ENCODE measurements at regions not wholly inside any gene's neighbourhood (a gene's known extent, or its start where the extent isn't known, plus 50 kb on each side); places are given as distances from the start of the nearest gene placed in this dataset.

DNA sequence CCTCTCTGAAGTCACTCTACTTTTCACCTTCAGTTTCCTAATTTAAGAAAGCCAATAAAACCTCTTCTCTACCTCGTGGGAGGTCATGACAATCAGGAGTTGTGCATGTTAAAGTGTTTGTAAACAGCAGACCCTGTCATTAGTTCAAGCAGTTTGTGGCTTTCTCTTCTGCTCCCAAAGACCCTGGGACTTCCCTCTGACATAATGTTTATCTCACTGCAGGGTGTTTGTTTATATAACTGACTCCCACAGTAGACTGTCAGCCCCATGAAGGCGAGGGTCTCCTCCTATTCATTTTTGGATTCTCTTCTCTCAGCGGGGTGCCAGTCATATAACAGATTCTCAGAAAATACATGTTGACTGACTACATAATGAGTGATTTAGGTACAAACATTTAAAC lies 360.0 kb upstream of the ZNF462 start:
- TF ChIP-seq, protein P1, sequence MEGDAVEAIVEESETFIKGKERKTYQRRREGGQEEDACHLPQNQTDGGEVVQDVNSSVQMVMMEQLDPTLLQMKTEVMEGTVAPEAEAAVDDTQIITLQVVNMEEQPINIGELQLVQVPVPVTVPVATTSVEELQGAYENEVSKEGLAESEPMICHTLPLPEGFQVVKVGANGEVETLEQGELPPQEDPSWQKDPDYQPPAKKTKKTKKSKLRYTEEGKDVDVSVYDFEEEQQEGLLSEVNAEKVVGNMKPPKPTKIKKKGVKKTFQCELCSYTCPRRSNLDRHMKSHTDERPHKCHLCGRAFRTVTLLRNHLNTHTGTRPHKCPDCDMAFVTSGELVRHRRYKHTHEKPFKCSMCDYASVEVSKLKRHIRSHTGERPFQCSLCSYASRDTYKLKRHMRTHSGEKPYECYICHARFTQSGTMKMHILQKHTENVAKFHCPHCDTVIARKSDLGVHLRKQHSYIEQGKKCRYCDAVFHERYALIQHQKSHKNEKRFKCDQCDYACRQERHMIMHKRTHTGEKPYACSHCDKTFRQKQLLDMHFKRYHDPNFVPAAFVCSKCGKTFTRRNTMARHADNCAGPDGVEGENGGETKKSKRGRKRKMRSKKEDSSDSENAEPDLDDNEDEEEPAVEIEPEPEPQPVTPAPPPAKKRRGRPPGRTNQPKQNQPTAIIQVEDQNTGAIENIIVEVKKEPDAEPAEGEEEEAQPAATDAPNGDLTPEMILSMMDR (IDR thresholded peaks at IDR 0.05), result no peak
- TF ChIP-seq POLR2A (IDR thresholded peaks at IDR 0.05), result no peak
